ENCODE measurements at regions not wholly inside any gene's neighbourhood (a gene's known extent, or its start where the extent isn't known, plus 50 kb on each side); places are given as distances from the start of the nearest gene placed in this dataset.

DNA sequence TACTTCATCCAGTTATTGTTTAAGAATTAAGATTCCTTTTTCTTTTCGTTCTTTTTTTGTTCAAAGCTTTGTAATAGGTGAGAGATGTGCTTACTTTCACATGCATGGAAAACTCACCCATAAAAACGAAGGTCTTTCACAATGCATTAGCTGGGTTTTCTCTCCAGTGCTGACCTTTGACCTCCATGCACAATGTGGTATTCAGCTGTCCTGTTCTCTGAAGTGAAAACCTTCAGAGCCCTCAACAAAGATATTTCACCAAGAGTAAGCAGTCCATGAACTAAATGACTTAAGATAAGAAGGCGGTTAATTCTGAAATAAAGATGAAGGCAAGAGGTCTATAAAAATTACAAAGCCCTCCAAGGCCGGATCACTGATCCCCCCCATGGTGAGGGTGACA, 77.1 kb upstream of the IPO9 start:
- H3K79me2 ChIP-seq (replicated peaks; ENCODE audit: insufficient read depth, low read length): peaks cover 98% of the 10 kb centered on the region

GRCh38 chr1:201752333-201752732, 76.6 kb upstream of the IPO9 start:
- Histone ChIP-seq H4K20me1 (ENCODE audit: insufficient read depth) (peaks cover 18% of the 10 kb centered on the region), H3K36me3 (ENCODE audit: insufficient read depth, low read length) (no peaks in the 10 kb centered on the region), H3K9ac (ENCODE audit: low read length) (no peak overlapping the region), H3K79me2 (replicated peaks; ENCODE audit: insufficient read depth, low read length) (peaks cover 98% of the 10 kb centered on the region), H3K27me3 (ENCODE audit: insufficient read depth, low read depth, low read length) (no peaks in the 10 kb centered on the region), H3K9me3 (ENCODE audit: low read length) (no peaks in the 10 kb centered on the region), H3K4me2 (ENCODE audit: low read length) (no peak overlapping the region), H3K27ac (ENCODE audit: low read length) (no peak overlapping the region), H2AFZ (ENCODE audit: low read depth, low read length) (no peak overlapping the region), H3F3A (ENCODE audit: insufficient read depth, low read length, poor library complexity, severe bottlenecking) (no peaks in the 10 kb centered on the region), H3K9me2 (ENCODE audit: insufficient read depth, low read length) (no peaks in the 10 kb centered on the region), H3K4me3 (ENCODE audit: low read length) (no peak overlapping the region)
- TF ChIP-seq EZH2 (IDR thresholded peaks at IDR 0.05; ENCODE audit: borderline replicate concordance, insufficient read depth, low read length, poor library complexity, severe bottlenecking) (no peak), EP300 (conservative IDR thresholded peaks at IDR 0.05; ENCODE audit: poor library complexity, severe bottlenecking) (no peak), RAD21 (conservative IDR thresholded peaks at IDR 0.05) (no peak), SMC3 (conservative IDR thresholded peaks at IDR 0.05; ENCODE audit: poor library complexity) (no peak), POLR2AphosphoS5 (IDR thresholded peaks at IDR 0.05) (no peak), TAF1 (IDR thresholded peaks at IDR 0.05; ENCODE audit: low read depth) (no peak), MXI1 (conservative IDR thresholded peaks at IDR 0.05; ENCODE audit: poor library complexity, severe bottlenecking) (no peak)
- TF ChIP-seq, protein P1, sequence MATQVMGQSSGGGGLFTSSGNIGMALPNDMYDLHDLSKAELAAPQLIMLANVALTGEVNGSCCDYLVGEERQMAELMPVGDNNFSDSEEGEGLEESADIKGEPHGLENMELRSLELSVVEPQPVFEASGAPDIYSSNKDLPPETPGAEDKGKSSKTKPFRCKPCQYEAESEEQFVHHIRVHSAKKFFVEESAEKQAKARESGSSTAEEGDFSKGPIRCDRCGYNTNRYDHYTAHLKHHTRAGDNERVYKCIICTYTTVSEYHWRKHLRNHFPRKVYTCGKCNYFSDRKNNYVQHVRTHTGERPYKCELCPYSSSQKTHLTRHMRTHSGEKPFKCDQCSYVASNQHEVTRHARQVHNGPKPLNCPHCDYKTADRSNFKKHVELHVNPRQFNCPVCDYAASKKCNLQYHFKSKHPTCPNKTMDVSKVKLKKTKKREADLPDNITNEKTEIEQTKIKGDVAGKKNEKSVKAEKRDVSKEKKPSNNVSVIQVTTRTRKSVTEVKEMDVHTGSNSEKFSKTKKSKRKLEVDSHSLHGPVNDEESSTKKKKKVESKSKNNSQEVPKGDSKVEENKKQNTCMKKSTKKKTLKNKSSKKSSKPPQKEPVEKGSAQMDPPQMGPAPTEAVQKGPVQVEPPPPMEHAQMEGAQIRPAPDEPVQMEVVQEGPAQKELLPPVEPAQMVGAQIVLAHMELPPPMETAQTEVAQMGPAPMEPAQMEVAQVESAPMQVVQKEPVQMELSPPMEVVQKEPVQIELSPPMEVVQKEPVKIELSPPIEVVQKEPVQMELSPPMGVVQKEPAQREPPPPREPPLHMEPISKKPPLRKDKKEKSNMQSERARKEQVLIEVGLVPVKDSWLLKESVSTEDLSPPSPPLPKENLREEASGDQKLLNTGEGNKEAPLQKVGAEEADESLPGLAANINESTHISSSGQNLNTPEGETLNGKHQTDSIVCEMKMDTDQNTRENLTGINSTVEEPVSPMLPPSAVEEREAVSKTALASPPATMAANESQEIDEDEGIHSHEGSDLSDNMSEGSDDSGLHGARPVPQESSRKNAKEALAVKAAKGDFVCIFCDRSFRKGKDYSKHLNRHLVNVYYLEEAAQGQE (IDR thresholded peaks at IDR 0.05; ENCODE audit: borderline replicate concordance): no peak
- TF ChIP-seq, protein P2, sequence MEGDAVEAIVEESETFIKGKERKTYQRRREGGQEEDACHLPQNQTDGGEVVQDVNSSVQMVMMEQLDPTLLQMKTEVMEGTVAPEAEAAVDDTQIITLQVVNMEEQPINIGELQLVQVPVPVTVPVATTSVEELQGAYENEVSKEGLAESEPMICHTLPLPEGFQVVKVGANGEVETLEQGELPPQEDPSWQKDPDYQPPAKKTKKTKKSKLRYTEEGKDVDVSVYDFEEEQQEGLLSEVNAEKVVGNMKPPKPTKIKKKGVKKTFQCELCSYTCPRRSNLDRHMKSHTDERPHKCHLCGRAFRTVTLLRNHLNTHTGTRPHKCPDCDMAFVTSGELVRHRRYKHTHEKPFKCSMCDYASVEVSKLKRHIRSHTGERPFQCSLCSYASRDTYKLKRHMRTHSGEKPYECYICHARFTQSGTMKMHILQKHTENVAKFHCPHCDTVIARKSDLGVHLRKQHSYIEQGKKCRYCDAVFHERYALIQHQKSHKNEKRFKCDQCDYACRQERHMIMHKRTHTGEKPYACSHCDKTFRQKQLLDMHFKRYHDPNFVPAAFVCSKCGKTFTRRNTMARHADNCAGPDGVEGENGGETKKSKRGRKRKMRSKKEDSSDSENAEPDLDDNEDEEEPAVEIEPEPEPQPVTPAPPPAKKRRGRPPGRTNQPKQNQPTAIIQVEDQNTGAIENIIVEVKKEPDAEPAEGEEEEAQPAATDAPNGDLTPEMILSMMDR (IDR thresholded peaks at IDR 0.05; ENCODE audit: poor library complexity, severe bottlenecking): no peak

More for the DNA sequence above, 77.1 kb upstream of the IPO9 start:
- no peaks in the 10 kb centered on the region for H3K9me2 ChIP-seq (ENCODE audit: insufficient read depth, low read length)
- H2AFZ ChIP-seq (ENCODE audit: low read depth, low read length): no peak overlapping the region
- H3K4me3 ChIP-seq (ENCODE audit: low read length): no peak overlapping the region
- no peak overlapping the region for H3K4me2 ChIP-seq (ENCODE audit: low read length)
- no peak overlapping the region for H3K9ac ChIP-seq (ENCODE audit: low read length)
- no peaks in the 10 kb centered on the region for H3K36me3 ChIP-seq (ENCODE audit: insufficient read depth, low read length)
- H3K27ac ChIP-seq (ENCODE audit: low read length): no peak overlapping the region
- no peaks in the 10 kb centered on the region for H3F3A ChIP-seq (ENCODE audit: insufficient read depth, low read length, poor library complexity, severe bottlenecking)
- H4K20me1 ChIP-seq (ENCODE audit: insufficient read depth): peaks cover 21% of the 10 kb centered on the region
- no peaks in the 10 kb centered on the region for H3K9me3 ChIP-seq (ENCODE audit: low read length)
- TF ChIP-seq EZH2 (IDR thresholded peaks at IDR 0.05; ENCODE audit: borderline replicate concordance, insufficient read depth, low read length, poor library complexity, severe bottlenecking) (no peak), RAD21 (conservative IDR thresholded peaks at IDR 0.05) (no peak), POLR2AphosphoS5 (IDR thresholded peaks at IDR 0.05) (no peak), SMC3 (conservative IDR thresholded peaks at IDR 0.05; ENCODE audit: poor library complexity) (no peak), TAF1 (IDR thresholded peaks at IDR 0.05; ENCODE audit: low read depth) (no peak), MXI1 (conservative IDR thresholded peaks at IDR 0.05; ENCODE audit: poor library complexity, severe bottlenecking) (no peak), EP300 (conservative IDR thresholded peaks at IDR 0.05; ENCODE audit: poor library complexity, severe bottlenecking) (no peak)
- TF ChIP-seq, protein P2 (IDR thresholded peaks at IDR 0.05; ENCODE audit: poor library complexity, severe bottlenecking): no peak
- TF ChIP-seq, protein P1 (IDR thresholded peaks at IDR 0.05; ENCODE audit: borderline replicate concordance): no peak
- no peaks in the 10 kb centered on the region for H3K27me3 ChIP-seq (ENCODE audit: insufficient read depth, low read depth, low read length)
